ENCODE measurements at regions not wholly inside any gene's neighbourhood (a gene's known extent, or its start where the extent isn't known, plus 50 kb on each side); places are given as distances from the start of the nearest gene placed in this dataset.

- H3K27me3 Mint-ChIP-seq: no peaks in the 10 kb centered on the region
- H3K36me3 Mint-ChIP-seq (ENCODE audit: low read depth): no peaks in the 10 kb centered on the region
- intact Hi-C loops (cut with micrococcal nuclease): no loop called here
- no peak overlapping the region for H3K4me3 Mint-ChIP-seq
- CTCF ChIA-PET: no interaction called here
- peaks cover 6% of the 10 kb centered on the region for H3K9me3 Mint-ChIP-seq
- H3K4me1 Mint-ChIP-seq: no peaks in the 10 kb centered on the region
- no peak for ATAC-seq (ENCODE audit: low read depth)
- H3K27ac Mint-ChIP-seq: no peak overlapping the region
- TF ChIP-seq, protein P1, sequence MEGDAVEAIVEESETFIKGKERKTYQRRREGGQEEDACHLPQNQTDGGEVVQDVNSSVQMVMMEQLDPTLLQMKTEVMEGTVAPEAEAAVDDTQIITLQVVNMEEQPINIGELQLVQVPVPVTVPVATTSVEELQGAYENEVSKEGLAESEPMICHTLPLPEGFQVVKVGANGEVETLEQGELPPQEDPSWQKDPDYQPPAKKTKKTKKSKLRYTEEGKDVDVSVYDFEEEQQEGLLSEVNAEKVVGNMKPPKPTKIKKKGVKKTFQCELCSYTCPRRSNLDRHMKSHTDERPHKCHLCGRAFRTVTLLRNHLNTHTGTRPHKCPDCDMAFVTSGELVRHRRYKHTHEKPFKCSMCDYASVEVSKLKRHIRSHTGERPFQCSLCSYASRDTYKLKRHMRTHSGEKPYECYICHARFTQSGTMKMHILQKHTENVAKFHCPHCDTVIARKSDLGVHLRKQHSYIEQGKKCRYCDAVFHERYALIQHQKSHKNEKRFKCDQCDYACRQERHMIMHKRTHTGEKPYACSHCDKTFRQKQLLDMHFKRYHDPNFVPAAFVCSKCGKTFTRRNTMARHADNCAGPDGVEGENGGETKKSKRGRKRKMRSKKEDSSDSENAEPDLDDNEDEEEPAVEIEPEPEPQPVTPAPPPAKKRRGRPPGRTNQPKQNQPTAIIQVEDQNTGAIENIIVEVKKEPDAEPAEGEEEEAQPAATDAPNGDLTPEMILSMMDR (IDR thresholded peaks at IDR 0.05): no peak
- POLR2A ChIA-PET: no interaction called here
- DNase-seq: no peak
These were observed 475.6 kb upstream of the DCC start for GRCh38 chr18:51864219-51864965.

DNA sequence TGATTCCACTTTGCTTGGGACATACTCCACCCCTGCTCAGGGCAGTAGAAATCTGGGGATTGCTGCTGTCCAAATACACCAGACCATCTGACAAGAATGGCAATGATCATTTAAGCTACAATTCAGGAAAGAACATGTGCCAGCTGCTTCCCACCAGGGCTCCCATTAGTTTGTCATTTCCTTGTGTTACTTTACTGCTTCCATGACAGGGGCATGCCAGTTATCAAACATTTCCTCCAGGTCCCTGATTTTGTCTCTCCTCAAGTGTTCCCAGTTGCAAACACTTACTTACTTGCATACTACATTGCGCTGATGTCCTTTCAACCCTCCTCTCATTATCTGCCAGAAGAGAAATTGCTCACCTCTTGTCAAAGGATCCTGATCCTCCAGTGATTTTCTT, 474.5 kb upstream of the DCC start:
- POLR2A ChIA-PET: no interaction called here
- Mint-ChIP-seq H3K9me3 (peaks cover 10% of the 10 kb centered on the region), H3K4me3 (no peak overlapping the region), H3K27ac (no peak overlapping the region), H3K36me3 (ENCODE audit: low read depth) (no peaks in the 10 kb centered on the region), H3K27me3 (no peaks in the 10 kb centered on the region), H3K4me1 (no peaks in the 10 kb centered on the region)
- intact Hi-C loops (cut with micrococcal nuclease): no loop called here
- TF ChIP-seq, protein P1 (IDR thresholded peaks at IDR 0.05): no peak
- DNase-seq: no peak
- no peak for ATAC-seq (ENCODE audit: low read depth)
- CTCF ChIA-PET: interaction anchor here (0.5 kb wide), 1 partner anchor 755 kb away, joined by 3 read pairs; no protein-coding TSS in a partner anchor

DNA sequence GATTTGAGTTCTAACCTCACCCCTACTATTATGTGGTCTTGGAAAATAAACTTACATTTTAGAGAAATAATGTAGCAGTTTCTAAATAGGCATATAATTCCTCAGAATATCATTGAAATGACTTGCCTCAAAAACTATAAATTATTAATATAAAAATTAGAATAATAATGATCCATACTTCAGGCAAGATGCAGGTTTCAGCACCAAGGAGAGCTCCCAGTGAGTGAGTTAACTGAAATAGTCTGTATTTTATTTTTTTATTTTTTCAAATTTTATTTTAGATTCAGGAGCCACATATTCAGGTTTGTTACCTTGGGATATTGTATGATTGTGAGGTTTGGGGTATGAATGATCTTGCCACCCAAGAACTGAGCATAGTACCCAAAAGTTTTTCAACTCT, 472.2 kb upstream of the DCC start:
- Mint-ChIP-seq H3K27ac (no peak overlapping the region), H3K4me1 (no peaks in the 10 kb centered on the region), H3K27me3 (no peaks in the 10 kb centered on the region), H3K36me3 (ENCODE audit: low read depth) (no peaks in the 10 kb centered on the region), H3K4me3 (no peak overlapping the region), H3K9me3 (peaks cover 10% of the 10 kb centered on the region)
- CTCF ChIA-PET: no interaction called here
- intact Hi-C loops (cut with micrococcal nuclease): no loop called here
- DNase-seq: no peak
- ATAC-seq (ENCODE audit: low read depth): no peak
- POLR2A ChIA-PET: no interaction called here
- TF ChIP-seq, protein P1 (IDR thresholded peaks at IDR 0.05): no peak

- no peak for ATAC-seq (ENCODE audit: low read depth)
- TF ChIP-seq, protein P1 (IDR thresholded peaks at IDR 0.05): no peak
- ChIA-PET CTCF (no interaction called here), POLR2A (no interaction called here)
- intact Hi-C loops (cut with micrococcal nuclease): no loop called here
- Mint-ChIP-seq H3K27ac (no peak overlapping the region), H3K9me3 (peaks cover 3% of the 10 kb centered on the region), H3K36me3 (ENCODE audit: low read depth) (no peaks in the 10 kb centered on the region), H3K4me3 (no peak overlapping the region), H3K4me1 (no peaks in the 10 kb centered on the region), H3K27me3 (no peaks in the 10 kb centered on the region)
- DNase-seq: no peak
These were observed 461.3 kb upstream of the DCC start for GRCh38 chr18:51878724-51879123.

DNA sequence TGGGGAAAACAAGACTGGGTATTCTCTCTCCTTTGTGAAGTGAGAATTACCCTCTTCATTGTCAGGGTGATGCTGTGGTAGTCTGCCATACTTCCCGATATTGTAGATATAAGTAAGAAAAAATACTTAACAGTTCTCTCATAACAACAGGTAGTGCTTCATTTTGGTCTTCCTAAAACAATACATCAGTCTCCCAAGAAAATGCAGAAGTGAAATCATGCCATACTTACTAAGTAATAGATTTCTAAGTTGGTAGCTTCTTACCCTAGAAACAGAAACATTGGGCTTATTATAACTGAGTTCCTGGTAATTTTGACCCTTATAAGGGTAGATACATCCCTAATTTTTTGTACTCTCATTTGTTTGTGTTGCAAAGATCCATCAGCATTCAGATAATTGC, 460.7 kb upstream of the DCC start:
- ChIA-PET POLR2A (no interaction called here), CTCF (no interaction called here)
- H3K27me3 Mint-ChIP-seq: no peaks in the 10 kb centered on the region
- no peak overlapping the region for H3K4me3 Mint-ChIP-seq
- TF ChIP-seq, protein P1 (IDR thresholded peaks at IDR 0.05): no peak
- no peak overlapping the region for H3K27ac Mint-ChIP-seq
- no peaks in the 10 kb centered on the region for H3K36me3 Mint-ChIP-seq (ENCODE audit: low read depth)
- H3K4me1 Mint-ChIP-seq: no peaks in the 10 kb centered on the region
- ATAC-seq (ENCODE audit: low read depth): no peak
- no peak for DNase-seq
- peaks cover 3% of the 10 kb centered on the region for H3K9me3 Mint-ChIP-seq
- intact Hi-C loops (cut with micrococcal nuclease): no loop called here

All from activated B cell treated with CpG ODN at 0.5 μM for 24 hours (primary cell).